SK-N-SH (cell line): ENCODE measurements at regions not wholly inside any gene's neighbourhood (a gene's known extent, or its start where the extent isn't known, plus 50 kb on each side); places are given as distances from the start of the nearest gene placed in this dataset.

Source experiments
- CTCF ChIA-PET: fragments of 300-600, 350-600 bp; formaldehyde crosslinking; extraction: SDS; loops from one replicate; lab custom pipeline; 2021; lab: Yijun Ruan, JAX
- POLR2A ChIA-PET: fragments of 350-600 bp; sonication (Branson Sonifier 250); formaldehyde crosslinking; extraction: SDS; loops from one replicate; lab custom pipeline; 2020; ENCODE audit warnings: antibody characterized with exemption, inconsistent platforms; lab: Yijun Ruan, JAX
- DNase-seq: peaks from one replicate; pipeline ENCODE4 v3.0.0; 2012
- H2AFZ ChIP-seq: fragments of 200-600 bp; sonication (generic); 2 replicates; pipeline ENCODE4 v1.8.1; 2016; ENCODE audit warnings: antibody characterized with exemption, mild to moderate bottlenecking, low read depth
- H3F3A ChIP-seq: fragments of 200-600 bp; sonication (generic); replicated peaks from 2 replicates; pipeline ENCODE3; 2016; ENCODE audit warnings: antibody characterized with exemption, mild to moderate bottlenecking; ENCODE audit not compliant: insufficient read depth
- H3K27ac ChIP-seq, 2 experiments: fragments of 200-500 bp in 1 of 2; fragments of 200-600 bp in 1 of 2; sonication (Bioruptor generic) in 1 of 2; sonication (generic), shearing (Covaris generic) in 1 of 2; 2 replicates each; pipeline versions ENCODE4 v1.5.1 to v1.6.1; 2014 to 2016; ENCODE audit warnings: low read depth in 2 of 2, inconsistent platforms in 1 of 2, low read length in 1 of 2, mild to moderate bottlenecking in 1 of 2, mixed read lengths in 1 of 2
- H3K27me3 ChIP-seq: fragments of 200-600 bp; sonication (generic), shearing (Covaris generic); 2 replicates; pipeline ENCODE4 v1.6.1; 2016; ENCODE audit warnings: mixed run types; ENCODE audit not compliant: insufficient read depth
- H3K36me3 ChIP-seq, 2 experiments: fragments of 200-500 bp in 1 of 2; fragments of 200-600 bp in 1 of 2; sonication (Bioruptor generic) in 1 of 2; sonication (generic) in 1 of 2; replicated peaks in 1 of 2; 2 replicates each; pipeline versions ENCODE3 to v1.5.1; 2014 to 2016; ENCODE audit warnings: low read length in 1 of 2, mild to moderate bottlenecking in 1 of 2; ENCODE audit not compliant: insufficient read depth in 2 of 2, control insufficient read depth in 1 of 2
- H3K4me1 ChIP-seq, 2 experiments: fragments of 200-500 bp in 1 of 2; fragments of 200-600 bp in 1 of 2; sonication (Bioruptor generic) in 1 of 2; sonication (generic), shearing (Covaris generic) in 1 of 2; 2 replicates each; pipeline versions ENCODE4 v1.5.1 to v1.6.1; 2014 to 2016; ENCODE audit warnings: low read depth in 1 of 2, low read length in 1 of 2, mixed run types in 1 of 2; ENCODE audit not compliant: insufficient read depth in 2 of 2, control insufficient read depth in 1 of 2
- H3K4me2 ChIP-seq: fragments of 200-600 bp; sonication (generic), shearing (Covaris generic); 2 replicates; pipeline ENCODE4 v1.6.1; 2017; ENCODE audit warnings: mixed run types
- H3K4me3 ChIP-seq, 2 experiments: fragments of 200-500 bp in 1 of 2; fragments of 200-600 bp in 1 of 2; sonication (Bioruptor generic) in 1 of 2; sonication (generic), shearing (Covaris generic) in 1 of 2; 2 replicates each; pipeline versions ENCODE4 v1.5.1 to v1.8.1; 2014 to 2016; ENCODE audit warnings: low read depth in 2 of 2, inconsistent platforms in 1 of 2, low read length in 1 of 2, mild to moderate bottlenecking in 1 of 2, mixed read lengths in 1 of 2, moderate library complexity in 1 of 2
- H3K79me2 ChIP-seq: fragments of 200-600 bp; sonication (generic); 2 replicates; pipeline ENCODE4 v1.8.1; 2017; ENCODE audit warnings: mild to moderate bottlenecking; ENCODE audit not compliant: insufficient read depth
- H3K9ac ChIP-seq: fragments of 200-600 bp; sonication (generic); 2 replicates; pipeline ENCODE4 v1.6.1; 2017; ENCODE audit warnings: mixed run types
- H3K9me2 ChIP-seq: fragments of 200-600 bp; sonication (generic); 2 replicates; pipeline ENCODE4 v1.6.1; 2017; ENCODE audit warnings: mixed run types
- H3K9me3 ChIP-seq: fragments of 200-600 bp; sonication (generic); 2 replicates; pipeline ENCODE4 v1.6.1; 2017; ENCODE audit warnings: mixed run types, mild to moderate bottlenecking, moderate library complexity
- H4K20me1 ChIP-seq: fragments of 200-600 bp; sonication (generic); 2 replicates; pipeline ENCODE4 v1.6.1; 2017; ENCODE audit warnings: mild to moderate bottlenecking, mixed run types; ENCODE audit not compliant: insufficient read depth
- CHD2 ChIP-seq: fragments of 150-350 bp; IDR thresholded peaks from 2 replicates; pipeline ENCODE4 v1.6.1; 2018; ENCODE audit warnings: low read length; ENCODE audit not compliant: partially characterized antibody
- FOXJ3 ChIP-seq: sonication (generic); formaldehyde crosslinking; IDR thresholded peaks from 2 replicates; pipeline ENCODE4 v1.5.1; 2020; ENCODE audit warnings: mild to moderate bottlenecking, missing genetic modification reagents
- FOXM1 ChIP-seq: IDR thresholded peaks from 2 replicates; pipeline ENCODE4 v1.4.0; 2012; ENCODE audit warnings: low read depth, mild to moderate bottlenecking
- GABPA ChIP-seq: IDR thresholded peaks from 2 replicates; pipeline ENCODE4 v1.4.0; 2012; ENCODE audit warnings: low read depth, mild to moderate bottlenecking
- GATA2 ChIP-seq: sonication (generic); formaldehyde crosslinking; IDR thresholded peaks from 2 replicates; pipeline ENCODE4 v1.5.0; 2020; ENCODE audit warnings: mild to moderate bottlenecking, missing genetic modification reagents
- JUND ChIP-seq: IDR thresholded peaks from 2 replicates; pipeline ENCODE4 v1.4.0; 2012
- MAX ChIP-seq: IDR thresholded peaks from 2 replicates; pipeline ENCODE4 v1.4.0; 2012; ENCODE audit warnings: low read depth
- MEF2A ChIP-seq: IDR thresholded peaks from 2 replicates; pipeline ENCODE4 v1.4.0; 2012; ENCODE audit warnings: low read depth, borderline replicate concordance
- MXI1 ChIP-seq: IDR thresholded peaks from 2 replicates; pipeline ENCODE4 v1.6.1; 2012; ENCODE audit warnings: mild to moderate bottlenecking, low read depth, low read length, improper control_type of control experiment
- NFIC ChIP-seq: IDR thresholded peaks from 2 replicates; pipeline ENCODE4 v1.4.0; 2012; ENCODE audit warnings: borderline replicate concordance
- PBX3 ChIP-seq: IDR thresholded peaks from 2 replicates; pipeline ENCODE4; 2012
- POLR2AphosphoS5 ChIP-seq: IDR thresholded peaks from 2 replicates; pipeline ENCODE4 v1.6.1; 2012; ENCODE audit warnings: low read depth, low read length
- RAD21 ChIP-seq: IDR thresholded peaks from 2 replicates; pipeline ENCODE4 v1.6.1; 2012; ENCODE audit warnings: mild to moderate bottlenecking, low read length
- RCOR1 ChIP-seq: fragments of 150-350 bp; IDR thresholded peaks from 2 replicates; pipeline ENCODE4 v1.6.1; 2017; ENCODE audit warnings: antibody characterized with exemption, low read length
- RXRA ChIP-seq: IDR thresholded peaks from 2 replicates; pipeline ENCODE4 v1.4.0; 2012; ENCODE audit warnings: low read depth, mild to moderate bottlenecking, borderline replicate concordance
- SIN3A ChIP-seq: IDR thresholded peaks from 2 replicates; pipeline ENCODE4 v1.6.1; 2012; ENCODE audit warnings: low read depth, mild to moderate bottlenecking, low read length, moderate library complexity, borderline replicate concordance
- SMC3 ChIP-seq: IDR thresholded peaks from 2 replicates; pipeline ENCODE4 v1.6.1; 2012; ENCODE audit warnings: low read depth, low read length, improper control_type of control experiment
- TAF1 ChIP-seq: IDR thresholded peaks from 2 replicates; pipeline ENCODE4 v1.6.1; 2012; ENCODE audit warnings: low read depth, mild to moderate bottlenecking, low read length, moderate library complexity, borderline replicate concordance
- TCF12 ChIP-seq: IDR thresholded peaks from 2 replicates; pipeline ENCODE4 v1.4.0; 2012
- TEAD4 ChIP-seq: IDR thresholded peaks from 2 replicates; pipeline ENCODE4 v1.4.0; 2012; ENCODE audit warnings: mild to moderate bottlenecking, borderline replicate concordance; ENCODE audit not compliant: insufficient read depth
- USF2 ChIP-seq: fragments of 150-350 bp; IDR thresholded peaks from 2 replicates; pipeline ENCODE4 v1.6.1; 2017; ENCODE audit warnings: antibody characterized with exemption, low read length, low read depth, borderline replicate concordance
- YY1 ChIP-seq: IDR thresholded peaks from 2 replicates; pipeline ENCODE4 v1.4.0; 2012; ENCODE audit warnings: low read depth, mild to moderate bottlenecking
- WGBS: methylation state at CpG from one replicate; pipeline ENCODE4 v1.1.6; 2017; ENCODE audit warnings: low lambda C conversion rate; 5-methylcytosine and 5-hydroxymethylcytosine counted together
- TF ChIP-seq, protein P1 (sequence below): IDR thresholded peaks from 2 replicates; pipeline ENCODE4 v1.4.0; 2012; ENCODE audit warnings: low read depth, borderline replicate concordance

GRCh38 chr5:40334242-40334635 is 345.5 kb upstream of the PTGER4 start:
- Histone ChIP-seq H3K79me2 (no peaks in the 10 kb centered on the region), H3K9ac (no peak overlapping the region), H3K36me3 (no peaks in the 10 kb centered on the region), H3K4me3 (no peak overlapping the region), H3K4me1 (no peaks in the 10 kb centered on the region), H3K4me2 (no peak overlapping the region), H2AFZ (no peak overlapping the region), H4K20me1 (no peaks in the 10 kb centered on the region), H3K9me3 (no peaks in the 10 kb centered on the region), H3K27me3 (no peaks in the 10 kb centered on the region), H3F3A (peaks cover 4% of the 10 kb centered on the region), H3K9me2 (no peaks in the 10 kb centered on the region), H3K27ac (no peak overlapping the region)
- no peak for DNase-seq
- 3% methylated on average over 1 of the region's 1 CpG for WGBS
- POLR2A ChIA-PET, result no interaction called here
- TF ChIP-seq RAD21, result no peak
- no peak for TF ChIP-seq YY1
- no peak for TF ChIP-seq SIN3A
- no peak for TF ChIP-seq RCOR1
- TF ChIP-seq FOXJ3 (CRISPR knock-in tag), result no peak
- no peak for TF ChIP-seq MXI1
- no peak for TF ChIP-seq USF2
- TF ChIP-seq SMC3, result no peak
- no peak for TF ChIP-seq GATA2 (CRISPR knock-in tag)
- no peak for TF ChIP-seq GABPA
- CTCF ChIA-PET, result no interaction called here

DNA sequence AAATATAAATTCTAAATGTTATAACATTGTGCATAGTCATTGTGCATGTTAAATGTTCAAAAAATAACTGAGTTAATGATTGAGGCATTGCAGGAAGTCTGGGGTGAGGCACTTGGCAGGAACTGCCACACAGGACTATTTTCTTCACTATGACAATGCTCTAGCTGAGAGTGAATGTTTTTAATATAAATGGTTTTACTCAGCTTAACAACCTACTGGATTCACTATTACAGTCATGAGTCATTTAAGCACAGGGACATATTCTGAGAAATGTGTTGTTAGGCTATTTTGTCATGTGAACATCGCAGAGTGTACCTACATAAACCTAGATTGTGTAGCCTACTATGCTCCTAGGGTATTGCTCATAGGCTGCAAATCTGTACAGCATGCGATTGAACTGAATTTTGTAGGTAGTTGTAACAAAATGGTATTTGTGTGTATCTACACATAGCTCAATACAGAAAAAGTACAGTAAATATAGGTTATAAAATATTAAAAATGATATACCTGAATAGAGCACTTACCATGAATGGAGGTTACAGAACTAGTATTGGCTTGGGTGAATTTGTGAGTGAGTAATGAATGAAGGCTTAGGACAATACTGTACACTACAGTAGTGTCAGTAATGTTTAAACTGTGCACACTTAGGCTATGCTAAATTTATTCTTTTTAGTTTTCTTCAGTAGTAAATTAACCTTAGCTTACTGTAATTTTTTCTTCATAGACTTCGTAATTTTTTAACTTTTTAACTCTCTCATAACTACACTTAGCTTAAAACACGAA is 346.1 kb upstream of the PTGER4 start:
- H3K27ac ChIP-seq, result peak overlapping the region in 1 of 2 experiments; percentile 21; a peak in 1 of 4 replicates
- no peaks in the 10 kb centered on the region for H3K79me2 ChIP-seq
- POLR2A ChIA-PET, result no interaction called here
- TF ChIP-seq RXRA (no peak), NFIC (no peak), CHD2 (no peak), POLR2AphosphoS5 (no peak), TEAD4 (no peak), MAX (no peak), YY1 (no peak), PBX3 (no peak), MEF2A (no peak), JUND (no peak), TCF12 (no peak), GATA2 (CRISPR knock-in tag) (no peak), RCOR1 (no peak), FOXM1 (no peak), TAF1 (no peak)
- TF ChIP-seq, protein P1, sequence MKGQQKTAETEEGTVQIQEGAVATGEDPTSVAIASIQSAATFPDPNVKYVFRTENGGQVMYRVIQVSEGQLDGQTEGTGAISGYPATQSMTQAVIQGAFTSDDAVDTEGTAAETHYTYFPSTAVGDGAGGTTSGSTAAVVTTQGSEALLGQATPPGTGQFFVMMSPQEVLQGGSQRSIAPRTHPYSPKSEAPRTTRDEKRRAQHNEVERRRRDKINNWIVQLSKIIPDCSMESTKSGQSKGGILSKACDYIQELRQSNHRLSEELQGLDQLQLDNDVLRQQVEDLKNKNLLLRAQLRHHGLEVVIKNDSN, result no peak
- no peaks in the 10 kb centered on the region for H3K9me2 ChIP-seq
- H4K20me1 ChIP-seq, result no peaks in the 10 kb centered on the region
- no peak overlapping the region for H3K4me2 ChIP-seq
- H3K9ac ChIP-seq, result no peak overlapping the region
- H3F3A ChIP-seq, result peaks cover 4% of the 10 kb centered on the region
- no peak overlapping the region for H3K4me3 ChIP-seq
- no peaks in the 10 kb centered on the region for H3K27me3 ChIP-seq
- no peaks in the 10 kb centered on the region for H3K4me1 ChIP-seq
- no peaks in the 10 kb centered on the region for H3K36me3 ChIP-seq
- no peak for DNase-seq
- no peaks in the 10 kb centered on the region for H3K9me3 ChIP-seq
- CTCF ChIA-PET, result no interaction called here
- H2AFZ ChIP-seq, result no peak overlapping the region; the same call in 1 of the 2 replicates
- WGBS, result 16% methylated on average over 4 of the region's 4 CpGs
